ENCODE measurements at regions not wholly inside any gene's neighbourhood (a gene's known extent, or its start where the extent isn't known, plus 50 kb on each side); places are given as distances from the start of the nearest gene placed in this dataset.
"Not testable (repeated sequence)": the region's sequence is repeated elsewhere in the genome, so short reads cannot be mapped to it uniquely, and the experiment has no call there.

GRCh38 chr2:47651296-47651695 is 80.5 kb upstream of the KCNK12 start:
- no peak for DNase-seq

DNA sequence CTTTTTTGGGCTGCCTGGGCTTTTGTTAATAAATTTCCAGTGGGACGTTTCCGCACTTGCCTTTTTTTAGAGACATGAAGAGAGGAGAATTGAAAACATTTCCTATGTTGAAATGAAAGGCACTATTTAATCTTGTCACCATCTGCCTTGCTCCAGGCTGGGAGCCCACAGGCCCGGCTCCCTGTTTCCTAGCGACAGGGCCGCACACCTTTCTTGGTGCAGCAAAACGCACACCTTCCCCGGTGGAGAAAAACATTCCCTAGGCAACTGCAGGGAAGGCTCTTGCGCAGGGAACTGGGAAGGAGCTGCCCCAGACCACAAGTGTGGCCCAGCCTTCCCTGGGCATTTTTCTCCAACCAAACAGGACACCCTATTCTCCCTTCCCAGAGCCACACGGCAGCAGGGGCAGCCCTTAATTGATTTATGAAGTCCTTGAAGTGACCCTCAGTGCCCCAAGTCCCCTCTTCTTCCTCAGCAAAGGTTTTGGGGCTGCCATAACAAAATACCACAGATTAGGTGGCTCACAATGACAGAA is 79.3 kb upstream of the KCNK12 start:
- no peak for DNase-seq

DNA sequence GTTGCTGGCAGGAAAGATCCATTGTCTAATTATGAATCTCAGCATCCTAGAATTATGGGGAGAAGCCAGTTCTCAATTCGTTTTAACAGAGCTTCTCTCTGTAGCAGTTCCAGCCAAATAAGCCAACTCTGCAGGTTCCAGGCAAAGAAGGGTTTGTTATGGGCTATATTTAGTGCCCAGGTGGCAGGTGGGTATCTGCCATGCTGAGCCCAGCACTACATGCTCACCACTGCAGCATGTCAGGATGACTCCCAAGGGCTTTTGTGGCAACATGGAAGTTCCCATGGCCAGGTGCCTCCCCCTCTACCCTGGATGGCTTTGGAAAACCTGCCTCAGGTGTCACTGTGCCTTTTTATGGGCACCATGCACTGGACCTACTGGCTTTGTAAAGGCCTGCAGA is 74.5 kb upstream of the KCNK12 start:
- no peak for DNase-seq

GRCh38 chr2:47644351-47644750 is 73.6 kb upstream of the KCNK12 start:
- DNase-seq = no peak

- no peak for DNase-seq
Measured at GRCh38 chr2:47641366-47641765, 70.6 kb upstream of the KCNK12 start.

- DNase-seq = no peak
Measured at GRCh38 chr2:47640356-47640755, 69.6 kb upstream of the KCNK12 start.

DNA sequence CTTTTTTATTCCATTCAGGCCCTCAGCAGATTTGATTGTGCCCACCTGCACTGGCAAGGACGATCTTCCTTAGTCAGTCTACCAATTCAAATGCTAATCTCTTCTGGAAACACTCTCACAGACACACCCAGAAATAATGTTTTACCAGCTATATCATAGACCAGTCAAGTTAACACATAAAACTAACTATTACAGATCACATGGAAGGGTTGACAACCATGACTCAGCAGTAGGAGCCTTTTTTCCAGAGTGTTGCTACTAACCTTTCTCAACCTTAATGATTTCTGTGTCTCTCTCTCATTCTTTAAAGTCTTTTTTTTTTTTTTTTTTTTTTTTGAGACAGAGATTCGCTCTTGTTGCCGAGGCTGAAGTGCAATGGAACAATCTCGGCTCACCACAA is 68.7 kb upstream of the KCNK12 start:
- DNase-seq = no peak

- DNase-seq = no peak
Measured at GRCh38 chr2:47638430-47638829, 67.6 kb upstream of the KCNK12 start.

DNA sequence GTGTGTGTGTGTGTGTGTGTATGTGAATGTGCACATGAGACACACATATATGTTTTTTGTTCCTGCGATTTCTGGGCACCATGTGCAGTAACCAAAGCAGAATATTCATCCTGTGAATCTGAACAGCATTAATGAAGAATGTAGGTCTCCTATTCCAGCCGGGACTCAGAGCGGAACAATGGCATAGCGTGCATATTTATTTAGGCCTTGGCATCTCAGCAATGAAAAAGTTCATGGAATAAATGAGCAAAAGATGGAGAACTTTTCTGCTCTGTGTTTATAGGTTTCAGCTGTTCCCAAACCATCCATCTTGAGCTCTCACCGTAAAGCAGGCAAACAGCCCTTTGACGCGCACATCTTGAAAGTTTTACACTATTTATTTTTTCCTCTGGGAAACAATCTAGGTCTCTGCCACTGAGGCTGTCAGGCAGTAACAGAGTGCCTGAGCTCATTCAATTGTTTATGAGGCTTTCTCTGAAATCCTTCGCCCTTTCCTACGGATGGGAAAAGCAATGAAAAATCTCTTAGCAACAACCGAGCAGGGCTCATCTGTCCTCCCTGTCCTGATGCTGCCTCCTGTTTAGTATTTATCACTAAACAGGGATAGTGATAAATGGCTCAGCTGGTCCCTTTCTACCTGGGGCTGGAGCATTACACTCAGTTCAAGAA is 65.9 kb upstream of the KCNK12 start:
- DNase-seq = no peak

DNA sequence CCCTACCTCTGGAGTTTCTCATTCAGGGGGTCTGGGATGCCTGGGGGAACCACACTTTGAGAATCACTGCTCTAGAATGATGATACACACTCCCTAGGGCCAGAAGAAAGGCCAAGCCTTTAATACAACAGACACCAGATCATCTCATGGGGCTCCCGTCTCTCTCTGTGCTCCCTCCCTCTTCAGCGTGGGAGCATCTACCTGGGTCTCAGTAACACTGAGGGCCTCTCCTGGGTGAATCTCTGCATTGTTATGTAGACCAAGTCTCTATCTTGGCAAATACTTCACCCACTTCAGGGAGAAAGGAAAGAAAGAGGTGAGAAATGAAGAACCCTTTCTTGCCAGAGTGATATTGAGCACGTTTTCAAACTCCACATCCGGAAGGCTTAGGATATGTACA is 65.4 kb upstream of the KCNK12 start:
- DNase-seq = no peak

GRCh38 chr2:47632754-47633153 is 62.0 kb upstream of the KCNK12 start:
- DNase-seq = no peak

DNA sequence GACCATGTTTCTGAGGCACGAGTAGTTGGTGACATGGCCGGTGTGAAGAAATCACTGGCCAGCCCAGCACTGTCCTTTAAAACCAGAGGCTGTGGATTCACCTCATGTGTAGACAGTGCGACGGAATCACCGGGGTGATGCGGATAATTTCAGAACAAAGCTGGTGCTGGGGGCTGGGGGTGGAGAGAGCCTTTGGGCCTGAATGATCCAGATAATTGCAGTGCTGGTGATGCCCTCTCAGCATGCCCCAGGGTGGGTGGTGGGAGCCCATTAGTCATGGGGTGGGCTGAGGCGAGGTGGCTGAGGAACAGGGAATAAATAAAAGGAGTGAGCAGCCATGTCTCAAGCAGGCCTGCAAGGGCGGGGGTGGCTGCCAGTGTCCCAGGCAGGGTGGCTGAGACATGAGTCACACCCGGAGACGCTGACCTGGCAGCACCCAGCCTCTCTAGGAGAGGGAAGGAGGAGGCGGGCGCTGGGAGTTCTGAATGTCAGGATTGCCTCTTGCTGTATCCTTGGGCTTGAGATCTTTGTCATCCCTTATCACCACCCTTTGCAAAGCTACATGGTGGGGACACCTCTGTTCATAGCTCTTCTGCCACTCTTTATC is 61.1 kb upstream of the KCNK12 start:
- no peak for DNase-seq

- DNase-seq = no peak
Measured at GRCh38 chr2:47631306-47631705, 60.5 kb upstream of the KCNK12 start.

GRCh38 chr2:47629501-47630460 is 59.0 kb upstream of the KCNK12 start:
- DNase-seq = no peak

DNA sequence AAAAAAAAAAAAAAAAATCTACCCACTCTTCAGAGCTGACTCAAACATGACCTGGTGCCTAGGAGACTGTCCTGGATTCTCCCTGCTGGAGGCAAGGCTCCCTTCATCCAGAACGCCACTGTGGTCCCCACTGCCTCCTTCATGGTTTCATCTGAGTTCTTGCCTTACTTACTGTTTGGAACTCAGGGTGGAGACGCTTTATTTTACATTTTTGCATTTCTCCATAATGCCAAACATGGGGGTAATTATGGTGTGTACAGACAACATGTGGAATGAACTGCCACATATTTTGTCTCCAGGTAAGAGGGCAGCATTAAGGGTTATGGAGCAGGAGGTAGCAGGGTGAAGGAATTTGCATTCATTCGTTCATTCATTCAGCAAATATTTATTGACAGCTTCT is 58.1 kb upstream of the KCNK12 start:
- no peak for DNase-seq

DNA sequence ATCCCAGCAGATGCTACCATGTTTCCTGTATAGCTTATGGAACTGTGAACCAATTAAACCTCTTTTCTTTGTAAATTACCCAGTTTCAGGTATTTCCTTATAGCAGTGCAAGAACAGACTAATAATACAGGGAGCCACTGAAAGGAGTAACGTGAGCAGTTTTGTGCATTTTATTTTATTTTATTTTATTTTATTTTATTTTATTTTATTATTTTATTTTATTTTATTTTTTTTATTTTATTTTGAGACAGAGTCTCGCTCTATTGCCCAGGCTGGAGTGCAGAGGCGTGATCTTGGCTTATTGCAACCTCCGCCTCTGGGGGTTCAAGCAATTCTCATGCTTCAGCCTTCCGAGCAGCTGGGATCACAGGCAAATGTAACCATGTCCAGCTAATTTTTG is 55.9 kb upstream of the KCNK12 start:
- no peak for DNase-seq

- DNase-seq = not testable (repeated sequence)
Measured at GRCh38 chr2:47623140-47623539, 52.4 kb upstream of the KCNK12 start.

DNA sequence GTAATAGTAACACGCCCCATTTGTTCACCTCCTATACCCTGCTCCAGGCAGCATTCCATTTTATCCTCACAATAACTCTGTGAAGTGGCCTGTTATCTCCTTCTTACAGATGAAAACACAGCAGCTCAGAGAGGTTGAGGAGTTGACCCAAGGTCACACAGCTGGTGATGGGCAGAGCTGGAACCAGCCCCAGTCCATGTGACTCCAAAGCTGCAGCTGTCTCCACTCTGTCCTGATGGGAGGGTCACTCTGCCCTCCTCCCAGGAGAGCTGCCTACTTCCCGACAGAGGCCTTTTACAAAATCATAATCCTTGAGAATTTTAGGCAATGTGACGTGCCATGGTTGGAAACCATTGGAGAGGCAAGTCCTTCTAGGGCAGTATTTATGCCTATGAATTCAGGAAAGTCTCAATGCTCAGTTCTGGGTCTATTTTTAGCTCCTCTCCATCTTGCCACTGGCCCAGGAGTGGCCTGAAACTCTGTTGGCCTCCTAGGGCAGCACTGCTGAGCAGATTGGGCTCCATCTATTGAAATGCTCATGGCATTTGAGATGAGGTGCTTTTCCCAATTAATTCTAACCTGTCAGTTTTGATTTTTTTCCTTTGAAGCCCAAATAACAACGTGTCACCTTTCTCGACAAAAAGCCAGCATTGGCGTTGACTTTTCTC is 50.1 kb upstream of the KCNK12 start:
- DNase-seq = no peak

All from midbrain (tissue), 1 donor.